PFSK-1 (cell line): ENCODE measurements at regions not wholly inside any gene's neighbourhood (a gene's known extent, or its start where the extent isn't known, plus 50 kb on each side); places are given as distances from the start of the nearest gene placed in this dataset.

Experiments used
- FOXP2 ChIP-seq: optimal IDR thresholded peaks from 2 replicates; pipeline ENCODE3; 2011; ENCODE audit warnings: borderline replicate concordance, control low read depth, inconsistent platforms; ENCODE audit not compliant: insufficient read depth; ENCODE audit errors: extremely low read length, extremely low read depth
- POLR2AphosphoS5 ChIP-seq: IDR thresholded peaks from 2 replicates; pipeline ENCODE4 v1.6.1; 2012; ENCODE audit warnings: low read depth, mild to moderate bottlenecking, control low read depth, low read length, moderate library complexity
- SIN3A ChIP-seq: IDR thresholded peaks from 2 replicates; pipeline ENCODE4 v1.6.1; 2012; ENCODE audit warnings: mild to moderate bottlenecking, low read length, moderate library complexity, borderline replicate concordance; ENCODE audit not compliant: insufficient read depth
- TAF1 ChIP-seq: IDR thresholded peaks from 2 replicates; pipeline ENCODE4 v1.6.1; 2012; ENCODE audit warnings: low read length, control low read depth, borderline replicate concordance; ENCODE audit not compliant: insufficient read depth
- TF ChIP-seq, protein P1 (sequence below), 2 experiments: IDR thresholded peaks; 2 replicates each; pipeline versions ENCODE4 v1.6.1 to v1.8.0; 2011 to 2012; ENCODE audit warnings: low read depth in 2 of 2, low read length in 2 of 2, control low read depth in 1 of 2, inconsistent platforms in 1 of 2, mild to moderate bottlenecking in 1 of 2, moderate library complexity in 1 of 2; ENCODE audit not compliant: insufficient read depth in 1 of 2

DNA sequence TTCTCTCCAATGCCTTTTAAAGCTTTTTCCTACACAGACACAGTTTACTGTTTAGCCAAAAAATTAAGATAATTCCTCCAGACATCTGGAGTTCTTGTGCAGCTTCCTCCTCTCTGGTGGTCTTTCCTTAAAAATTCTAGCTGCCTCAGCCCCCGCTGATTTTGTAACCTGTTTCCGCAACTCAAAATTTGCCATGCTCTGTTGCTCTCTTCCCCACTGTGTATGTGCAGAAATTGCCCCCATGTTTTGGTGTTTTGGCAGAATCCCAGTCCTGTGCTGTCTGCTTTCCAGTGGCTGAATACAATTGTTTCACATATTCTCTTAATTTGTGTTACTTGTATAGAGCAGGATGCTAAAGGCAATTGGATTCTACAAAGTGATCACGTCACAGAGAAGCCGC is 151.7 kb upstream of the PRSS1 start:
- TF ChIP-seq SIN3A (no peak), FOXP2 (no peak), POLR2AphosphoS5 (no peak), TAF1 (no peak)
- TF ChIP-seq, protein P1, sequence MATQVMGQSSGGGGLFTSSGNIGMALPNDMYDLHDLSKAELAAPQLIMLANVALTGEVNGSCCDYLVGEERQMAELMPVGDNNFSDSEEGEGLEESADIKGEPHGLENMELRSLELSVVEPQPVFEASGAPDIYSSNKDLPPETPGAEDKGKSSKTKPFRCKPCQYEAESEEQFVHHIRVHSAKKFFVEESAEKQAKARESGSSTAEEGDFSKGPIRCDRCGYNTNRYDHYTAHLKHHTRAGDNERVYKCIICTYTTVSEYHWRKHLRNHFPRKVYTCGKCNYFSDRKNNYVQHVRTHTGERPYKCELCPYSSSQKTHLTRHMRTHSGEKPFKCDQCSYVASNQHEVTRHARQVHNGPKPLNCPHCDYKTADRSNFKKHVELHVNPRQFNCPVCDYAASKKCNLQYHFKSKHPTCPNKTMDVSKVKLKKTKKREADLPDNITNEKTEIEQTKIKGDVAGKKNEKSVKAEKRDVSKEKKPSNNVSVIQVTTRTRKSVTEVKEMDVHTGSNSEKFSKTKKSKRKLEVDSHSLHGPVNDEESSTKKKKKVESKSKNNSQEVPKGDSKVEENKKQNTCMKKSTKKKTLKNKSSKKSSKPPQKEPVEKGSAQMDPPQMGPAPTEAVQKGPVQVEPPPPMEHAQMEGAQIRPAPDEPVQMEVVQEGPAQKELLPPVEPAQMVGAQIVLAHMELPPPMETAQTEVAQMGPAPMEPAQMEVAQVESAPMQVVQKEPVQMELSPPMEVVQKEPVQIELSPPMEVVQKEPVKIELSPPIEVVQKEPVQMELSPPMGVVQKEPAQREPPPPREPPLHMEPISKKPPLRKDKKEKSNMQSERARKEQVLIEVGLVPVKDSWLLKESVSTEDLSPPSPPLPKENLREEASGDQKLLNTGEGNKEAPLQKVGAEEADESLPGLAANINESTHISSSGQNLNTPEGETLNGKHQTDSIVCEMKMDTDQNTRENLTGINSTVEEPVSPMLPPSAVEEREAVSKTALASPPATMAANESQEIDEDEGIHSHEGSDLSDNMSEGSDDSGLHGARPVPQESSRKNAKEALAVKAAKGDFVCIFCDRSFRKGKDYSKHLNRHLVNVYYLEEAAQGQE (IDR thresholded peaks at IDR 0.05; ENCODE audit: insufficient read depth in 1 of 2, low read depth in 2 of 2, low read length in 2 of 2): no peak

DNA sequence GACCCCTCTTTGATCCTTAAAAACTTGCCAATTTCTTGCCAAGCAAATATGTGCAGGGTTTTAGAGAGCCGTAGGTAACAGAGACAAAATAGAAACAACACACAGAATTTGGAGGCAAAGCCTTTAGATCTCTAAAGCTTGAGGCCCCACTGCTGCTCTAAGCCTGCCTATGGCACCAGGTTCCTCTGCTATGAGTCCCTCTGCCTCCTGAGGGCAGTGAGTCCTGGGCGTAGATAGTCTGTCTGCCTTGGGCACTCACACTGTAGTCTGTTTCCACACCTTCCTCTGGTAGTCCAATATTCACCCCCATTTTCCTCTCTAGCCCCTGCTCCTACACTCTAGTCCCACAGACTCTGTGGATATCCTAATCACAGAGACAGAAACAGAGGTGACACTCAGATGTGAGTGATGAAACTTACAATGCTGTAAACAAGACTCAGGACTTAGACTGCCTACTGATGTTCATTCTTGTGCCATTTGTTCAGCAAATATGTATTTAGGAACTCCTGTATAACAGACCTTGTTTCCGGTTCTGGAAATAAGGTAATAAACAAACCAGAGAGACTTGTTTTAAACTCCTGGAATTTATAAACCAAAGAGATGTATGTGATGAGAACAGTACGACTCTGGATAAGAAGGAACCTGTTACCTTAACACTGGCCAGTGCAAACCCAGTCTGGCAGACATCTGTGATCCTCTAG is 153.3 kb upstream of the PRSS1 start:
- no peak for TF ChIP-seq TAF1
- no peak for TF ChIP-seq SIN3A
- TF ChIP-seq, protein P1 (IDR thresholded peaks at IDR 0.05; ENCODE audit: insufficient read depth in 1 of 2, low read depth in 2 of 2, low read length in 2 of 2): no peak
- no peak for TF ChIP-seq FOXP2
- TF ChIP-seq POLR2AphosphoS5: no peak

DNA sequence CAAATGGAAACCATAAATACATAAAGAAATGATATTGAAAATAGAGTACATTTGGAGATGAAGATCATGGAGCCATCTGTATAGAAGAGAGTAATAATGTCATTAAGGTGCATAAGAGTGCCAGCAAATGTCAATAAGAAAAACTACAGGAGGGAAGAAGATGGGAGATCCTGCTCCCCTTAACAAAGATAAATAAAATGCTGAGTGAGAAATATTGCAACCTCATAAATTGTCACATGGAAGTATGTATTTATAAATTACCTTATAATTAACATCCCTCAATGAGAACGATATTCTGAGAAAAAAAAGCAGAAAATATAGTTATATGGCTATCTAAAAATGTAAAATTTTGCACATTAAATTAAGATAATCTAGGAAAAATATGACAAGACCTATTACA is 155.2 kb upstream of the PRSS1 start:
- TF ChIP-seq FOXP2 (no peak), TAF1 (no peak), POLR2AphosphoS5 (no peak), SIN3A (no peak)
- TF ChIP-seq, protein P1 (IDR thresholded peaks at IDR 0.05; ENCODE audit: insufficient read depth in 1 of 2, low read depth in 2 of 2, low read length in 2 of 2): no peak

DNA sequence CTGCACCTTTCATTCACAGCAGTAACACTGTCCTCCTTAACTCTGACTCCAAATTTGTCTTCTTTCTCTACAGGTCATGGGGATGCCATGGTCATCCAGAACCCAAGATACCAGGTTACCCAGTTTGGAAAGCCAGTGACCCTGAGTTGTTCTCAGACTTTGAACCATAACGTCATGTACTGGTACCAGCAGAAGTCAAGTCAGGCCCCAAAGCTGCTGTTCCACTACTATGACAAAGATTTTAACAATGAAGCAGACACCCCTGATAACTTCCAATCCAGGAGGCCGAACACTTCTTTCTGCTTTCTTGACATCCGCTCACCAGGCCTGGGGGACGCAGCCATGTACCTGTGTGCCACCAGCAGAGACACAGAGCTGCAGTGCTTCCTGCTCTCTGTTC is 156.2 kb upstream of the PRSS1 start:
- TF ChIP-seq, protein P1 (IDR thresholded peaks at IDR 0.05; ENCODE audit: insufficient read depth in 1 of 2, low read depth in 2 of 2, low read length in 2 of 2): no peak
- TF ChIP-seq POLR2AphosphoS5: no peak
- no peak for TF ChIP-seq FOXP2
- TF ChIP-seq TAF1: no peak
- no peak for TF ChIP-seq SIN3A

DNA sequence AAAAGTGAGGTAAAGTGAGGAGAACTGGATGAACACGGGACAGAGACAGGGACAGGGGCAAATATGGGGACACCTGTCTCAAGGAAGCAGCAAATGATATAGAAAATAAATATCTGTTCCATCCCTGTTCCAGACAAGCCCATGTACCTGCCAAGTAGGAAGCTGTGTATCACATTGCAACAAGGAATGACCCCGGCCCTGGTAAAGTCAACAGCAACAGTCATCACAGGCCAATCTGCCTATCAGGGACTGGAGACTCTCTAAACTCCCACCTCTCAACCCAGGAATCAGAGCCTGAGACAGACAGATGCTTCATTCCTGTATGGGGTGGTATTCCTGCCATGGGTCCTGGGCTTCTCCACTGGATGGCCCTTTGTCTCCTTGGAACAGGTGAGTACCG is 156.6 kb upstream of the PRSS1 start:
- TF ChIP-seq, protein P1 (IDR thresholded peaks at IDR 0.05; ENCODE audit: insufficient read depth in 1 of 2, low read depth in 2 of 2, low read length in 2 of 2): no peak
- TF ChIP-seq FOXP2 (no peak), SIN3A (no peak), POLR2AphosphoS5 (no peak), TAF1 (no peak)
